ENCODE measurements at regions not wholly inside any gene's neighbourhood (a gene's known extent, or its start where the extent isn't known, plus 50 kb on each side); places are given as distances from the start of the nearest gene placed in this dataset.
A peak's percentile ranks its signal among the peaks of the same experiment; 100 is the strongest.

- TF ChIP-seq, protein P1, sequence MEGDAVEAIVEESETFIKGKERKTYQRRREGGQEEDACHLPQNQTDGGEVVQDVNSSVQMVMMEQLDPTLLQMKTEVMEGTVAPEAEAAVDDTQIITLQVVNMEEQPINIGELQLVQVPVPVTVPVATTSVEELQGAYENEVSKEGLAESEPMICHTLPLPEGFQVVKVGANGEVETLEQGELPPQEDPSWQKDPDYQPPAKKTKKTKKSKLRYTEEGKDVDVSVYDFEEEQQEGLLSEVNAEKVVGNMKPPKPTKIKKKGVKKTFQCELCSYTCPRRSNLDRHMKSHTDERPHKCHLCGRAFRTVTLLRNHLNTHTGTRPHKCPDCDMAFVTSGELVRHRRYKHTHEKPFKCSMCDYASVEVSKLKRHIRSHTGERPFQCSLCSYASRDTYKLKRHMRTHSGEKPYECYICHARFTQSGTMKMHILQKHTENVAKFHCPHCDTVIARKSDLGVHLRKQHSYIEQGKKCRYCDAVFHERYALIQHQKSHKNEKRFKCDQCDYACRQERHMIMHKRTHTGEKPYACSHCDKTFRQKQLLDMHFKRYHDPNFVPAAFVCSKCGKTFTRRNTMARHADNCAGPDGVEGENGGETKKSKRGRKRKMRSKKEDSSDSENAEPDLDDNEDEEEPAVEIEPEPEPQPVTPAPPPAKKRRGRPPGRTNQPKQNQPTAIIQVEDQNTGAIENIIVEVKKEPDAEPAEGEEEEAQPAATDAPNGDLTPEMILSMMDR (IDR thresholded peaks at IDR 0.05) = peak; percentile 58
- no peak for TF ChIP-seq ZFX (IDR thresholded peaks at IDR 0.05; ENCODE audit: borderline replicate concordance)
- H3K27ac ChIP-seq = peak overlapping the region; percentile 100
Measured at GRCh38 chr6:26204332-26205160, 117.3 kb downstream of the HFE start.

GRCh38 chr6:26205161-26205624 is 118.0 kb downstream of the HFE start:
- peak overlapping the region; percentile 100 for H3K27ac ChIP-seq
- TF ChIP-seq ZFX (IDR thresholded peaks at IDR 0.05; ENCODE audit: borderline replicate concordance) = no peak
- TF ChIP-seq, protein P1 (IDR thresholded peaks at IDR 0.05) = no peak

DNA sequence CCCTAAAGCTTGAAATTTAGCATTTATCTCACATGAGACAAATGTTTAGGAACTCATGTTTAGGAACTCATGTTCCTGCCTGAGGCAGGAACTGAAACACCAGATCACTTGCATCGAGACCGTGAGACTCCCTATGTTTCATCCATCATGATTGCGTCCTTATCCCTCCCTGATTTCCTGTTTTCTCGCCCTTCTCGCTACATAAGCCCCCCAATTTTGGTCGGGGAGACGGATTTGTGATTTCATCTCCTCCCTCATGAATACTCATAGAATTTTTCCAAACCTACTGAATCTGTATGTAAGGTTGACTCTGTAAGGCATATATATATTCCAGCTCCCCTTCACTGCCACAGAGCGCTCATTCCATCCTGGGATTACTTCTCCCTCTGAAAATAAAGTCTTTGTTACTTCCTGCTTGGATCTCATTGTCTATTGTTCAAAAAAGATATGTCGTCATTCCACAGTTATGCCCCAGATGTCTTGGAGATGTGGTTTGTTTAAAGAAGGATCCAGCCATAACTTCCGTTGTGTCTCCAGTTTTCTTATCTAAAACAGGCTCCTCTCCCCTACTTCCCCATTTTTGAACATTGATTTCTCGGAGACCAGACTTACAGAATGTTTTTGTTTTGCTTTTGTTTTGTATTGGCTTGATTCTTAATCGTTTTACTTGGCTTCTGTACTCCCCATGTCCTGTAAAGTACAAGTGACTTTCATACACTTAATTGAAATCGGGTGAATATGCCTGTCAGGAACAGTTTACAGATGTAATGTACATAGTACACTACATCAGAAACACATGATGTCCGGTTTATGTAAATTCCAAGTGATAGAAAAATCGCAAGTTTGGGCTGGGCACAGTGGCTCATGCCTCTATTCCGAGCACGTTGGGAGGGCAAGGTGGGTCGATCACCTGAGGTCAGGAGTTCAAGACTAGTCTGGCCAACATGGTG is 118.7 kb downstream of the HFE start:
- TF ChIP-seq, protein P1 (IDR thresholded peaks at IDR 0.05) = no peak
- TF ChIP-seq ZFX (IDR thresholded peaks at IDR 0.05; ENCODE audit: borderline replicate concordance) = no peak
- peak overlapping the region; percentile 100 for H3K27ac ChIP-seq

DNA sequence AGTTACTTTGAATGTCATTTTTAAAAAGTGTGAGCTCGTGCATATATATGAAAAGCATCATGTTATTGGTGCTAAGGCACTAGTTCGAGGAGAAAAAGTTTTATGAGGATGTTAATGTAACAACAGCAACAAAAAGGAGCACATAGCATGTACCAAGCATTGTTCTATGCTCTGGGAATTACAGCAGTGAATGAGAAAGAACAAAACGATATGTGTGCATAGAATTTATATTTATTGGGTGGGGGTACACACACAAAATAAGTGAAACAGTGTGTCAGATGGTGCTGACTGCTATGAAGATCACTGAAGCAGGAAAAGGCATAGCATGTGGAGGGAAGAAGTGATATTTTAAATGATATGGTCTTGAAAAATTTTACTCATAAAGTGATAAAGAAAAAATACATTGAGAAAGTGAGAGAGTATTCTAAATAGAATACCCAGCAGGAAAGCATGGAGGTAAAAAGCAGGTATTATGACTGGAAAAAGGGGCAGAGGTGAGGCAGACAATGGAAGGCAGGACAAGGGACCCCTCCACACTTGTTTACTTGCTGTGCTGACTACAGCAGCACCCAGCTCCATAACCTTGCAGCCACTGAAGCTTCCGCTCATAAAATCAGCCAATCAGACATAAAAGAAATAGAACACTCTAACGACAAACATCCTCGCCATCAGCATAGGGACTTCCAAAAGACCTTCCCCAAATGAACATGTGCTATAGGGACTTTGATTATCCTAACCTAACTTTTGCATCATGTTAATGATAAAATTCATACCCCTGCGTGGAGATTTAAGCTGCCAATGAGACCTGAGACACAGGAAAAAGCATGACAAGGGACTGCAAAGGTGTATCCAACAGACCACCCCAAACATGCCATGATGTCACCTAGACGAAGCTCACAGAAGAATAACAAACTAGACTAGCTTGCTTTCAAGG is 119.9 kb downstream of the HFE start:
- no peak for TF ChIP-seq ZFX (IDR thresholded peaks at IDR 0.05; ENCODE audit: borderline replicate concordance)
- TF ChIP-seq, protein P1 (IDR thresholded peaks at IDR 0.05) = no peak

DNA sequence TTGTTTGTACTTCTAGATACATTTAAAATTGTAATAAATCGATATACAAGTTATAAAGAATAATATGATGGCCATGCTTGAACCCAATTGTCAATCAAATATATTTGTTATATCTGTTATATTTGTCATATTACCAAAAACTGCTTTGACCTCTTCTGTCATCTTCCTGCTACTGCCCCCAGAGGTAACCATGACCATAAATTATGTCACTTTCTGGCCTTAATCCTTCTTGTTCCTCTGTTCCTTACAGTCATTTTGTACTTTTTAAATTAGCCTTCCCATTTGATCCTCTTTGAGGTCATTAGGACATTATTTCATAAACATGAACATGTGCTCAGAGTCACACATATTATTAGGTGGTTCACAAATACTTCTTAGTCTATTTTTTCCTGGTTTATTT is 124.7 kb downstream of the HFE start:
- peak overlapping the region; percentile 8; the same call in 1 of the 2 replicates for H3K27ac ChIP-seq

More for the DNA sequence above, 119.9 kb downstream of the HFE start:
- peak overlapping the region; percentile 100 for H3K27ac ChIP-seq

More for the DNA sequence above, 124.7 kb downstream of the HFE start:
- TF ChIP-seq, protein P1 (IDR thresholded peaks at IDR 0.05) = no peak
- TF ChIP-seq ZFX (IDR thresholded peaks at IDR 0.05; ENCODE audit: borderline replicate concordance) = no peak

Data from 22Rv1 (cell line).